T-helper 2 cell treated with Interferon-gamma antibody and Interleukin-4, amounts not matched to agents 5 μg/mL and 100 μg/mL, for 36 hours (primary cell): ENCODE measurements at regions not wholly inside any gene's neighbourhood (a gene's known extent, or its start where the extent isn't known, plus 50 kb on each side); places are given as distances from the start of the nearest gene placed in this dataset.

Experiments used
- DNase-seq: peaks from one replicate; pipeline ENCODE4 v3.0.0; 2021; ENCODE audit warnings: low spot score
- H3K27ac Mint-ChIP-seq: one replicate; pipeline ENCODE4 v1.8.0; 2021; ENCODE audit warnings: mild to moderate bottlenecking, mixed read lengths
- H3K27me3 Mint-ChIP-seq: one replicate; pipeline ENCODE4 v1.8.0; 2021; ENCODE audit warnings: low read depth, mixed read lengths
- H3K36me3 Mint-ChIP-seq: one replicate; pipeline ENCODE4 v1.8.0; 2021; ENCODE audit warnings: low read depth, mixed read lengths
- H3K4me1 Mint-ChIP-seq: one replicate; pipeline ENCODE4 v1.8.0; 2021; ENCODE audit warnings: low read depth, mixed read lengths
- H3K4me3 Mint-ChIP-seq: one replicate; pipeline ENCODE4 v1.8.0; 2022; ENCODE audit warnings: mild to moderate bottlenecking, moderate library complexity, mixed read lengths
- H3K9me3 Mint-ChIP-seq: one replicate; pipeline ENCODE4 v1.8.0; 2021; ENCODE audit warnings: mixed read lengths

GRCh38 chr2:58866946-58867345 is 625.8 kb upstream of the FANCL start:
- Mint-ChIP-seq H3K4me1 (no peaks in the 10 kb centered on the region), H3K27me3 (no peaks in the 10 kb centered on the region), H3K9me3 (no peaks in the 10 kb centered on the region), H3K4me3 (no peak overlapping the region), H3K27ac (no peak overlapping the region), H3K36me3 (no peaks in the 10 kb centered on the region)
- no peak for DNase-seq

DNA sequence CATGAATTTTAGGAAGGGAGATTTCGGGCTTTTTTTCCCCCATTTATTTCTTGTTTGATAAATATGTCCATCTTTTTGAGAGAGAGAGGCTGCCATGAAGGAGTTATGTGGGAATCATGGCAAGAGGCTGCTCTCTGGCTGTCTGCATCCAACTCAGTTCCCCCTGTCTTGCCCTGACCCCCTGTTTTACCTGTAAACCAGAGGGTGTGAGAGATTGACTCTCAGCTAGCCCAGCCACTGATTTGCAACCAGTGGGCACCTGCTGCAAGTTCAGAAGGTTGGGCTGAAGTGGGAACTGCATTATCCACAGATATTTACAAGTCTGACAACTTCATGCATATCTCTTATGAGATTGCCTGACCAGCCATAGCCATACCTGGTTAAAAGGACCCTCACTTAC is 625.4 kb upstream of the FANCL start:
- H3K27ac Mint-ChIP-seq: no peak overlapping the region
- no peak overlapping the region for H3K4me3 Mint-ChIP-seq
- H3K36me3 Mint-ChIP-seq: no peaks in the 10 kb centered on the region
- DNase-seq: no peak
- no peaks in the 10 kb centered on the region for H3K27me3 Mint-ChIP-seq
- no peaks in the 10 kb centered on the region for H3K9me3 Mint-ChIP-seq
- H3K4me1 Mint-ChIP-seq: no peaks in the 10 kb centered on the region

DNA sequence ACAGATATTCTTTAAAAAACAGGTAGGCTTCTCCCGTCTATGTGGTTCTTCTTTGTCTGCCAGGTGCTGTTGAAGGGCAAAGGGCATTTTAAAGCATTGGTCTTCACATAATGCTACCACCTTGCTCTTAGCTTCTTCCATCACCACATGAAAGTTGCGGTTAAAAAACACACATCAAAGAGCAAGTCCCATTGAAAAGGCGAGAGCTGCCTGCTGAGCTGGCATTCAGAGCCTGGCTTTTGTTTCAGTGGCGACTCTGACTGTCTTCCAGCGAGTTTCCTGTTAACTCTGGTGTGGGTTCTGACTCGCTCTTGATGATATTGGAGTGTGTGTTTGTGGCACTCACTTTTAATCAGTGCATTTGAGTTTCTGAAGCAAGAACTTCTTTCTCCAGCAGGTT is 624.9 kb upstream of the FANCL start:
- Mint-ChIP-seq H3K27ac (no peak overlapping the region), H3K36me3 (no peaks in the 10 kb centered on the region), H3K9me3 (no peaks in the 10 kb centered on the region), H3K27me3 (no peaks in the 10 kb centered on the region), H3K4me1 (no peaks in the 10 kb centered on the region), H3K4me3 (no peak overlapping the region)
- no peak for DNase-seq

DNA sequence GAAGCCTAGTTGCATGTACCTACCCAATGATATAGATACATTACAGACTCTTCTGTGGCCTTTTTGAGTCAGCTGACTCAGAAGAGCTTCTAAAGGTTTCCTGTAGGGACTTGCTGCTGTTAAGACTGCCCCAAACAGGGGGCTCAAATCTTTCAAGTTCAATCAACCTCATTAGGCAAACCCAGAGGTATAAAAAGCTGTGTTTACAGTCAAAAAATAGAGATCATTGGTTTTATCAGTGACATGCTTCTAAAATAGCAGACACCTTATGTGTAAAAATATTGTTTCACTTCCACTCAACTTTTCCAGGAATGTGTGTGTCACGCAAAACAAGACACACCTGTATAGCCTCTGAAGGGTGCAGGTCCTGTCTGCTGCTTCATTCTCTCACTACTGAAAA is 624.3 kb upstream of the FANCL start:
- no peaks in the 10 kb centered on the region for H3K27me3 Mint-ChIP-seq

GRCh38 chr2:58862244-58862643 is 621.1 kb upstream of the FANCL start:
- Mint-ChIP-seq H3K9me3 (no peaks in the 10 kb centered on the region), H3K36me3 (no peaks in the 10 kb centered on the region), H3K4me1 (no peaks in the 10 kb centered on the region), H3K4me3 (no peak overlapping the region), H3K27me3 (no peaks in the 10 kb centered on the region), H3K27ac (no peak overlapping the region)
- no peak for DNase-seq

More for the DNA sequence above, 624.3 kb upstream of the FANCL start:
- Mint-ChIP-seq H3K4me1 (no peaks in the 10 kb centered on the region), H3K27ac (no peak overlapping the region), H3K9me3 (no peaks in the 10 kb centered on the region), H3K36me3 (no peaks in the 10 kb centered on the region), H3K4me3 (no peak overlapping the region)
- no peak for DNase-seq

GRCh38 chr2:58860586-58860985 is 619.5 kb upstream of the FANCL start:
- DNase-seq: no peak
- Mint-ChIP-seq H3K36me3 (no peaks in the 10 kb centered on the region), H3K4me1 (no peaks in the 10 kb centered on the region), H3K9me3 (peaks cover 4% of the 10 kb centered on the region), H3K4me3 (no peak overlapping the region), H3K27me3 (no peaks in the 10 kb centered on the region), H3K27ac (no peak overlapping the region)

GRCh38 chr2:58856100-58856499 is 615.0 kb upstream of the FANCL start:
- DNase-seq: no peak
- no peak overlapping the region for H3K4me3 Mint-ChIP-seq
- H3K4me1 Mint-ChIP-seq: no peaks in the 10 kb centered on the region
- H3K27ac Mint-ChIP-seq: no peak overlapping the region
- H3K27me3 Mint-ChIP-seq: no peaks in the 10 kb centered on the region
- H3K36me3 Mint-ChIP-seq: no peaks in the 10 kb centered on the region
- H3K9me3 Mint-ChIP-seq: peaks cover 4% of the 10 kb centered on the region

DNA sequence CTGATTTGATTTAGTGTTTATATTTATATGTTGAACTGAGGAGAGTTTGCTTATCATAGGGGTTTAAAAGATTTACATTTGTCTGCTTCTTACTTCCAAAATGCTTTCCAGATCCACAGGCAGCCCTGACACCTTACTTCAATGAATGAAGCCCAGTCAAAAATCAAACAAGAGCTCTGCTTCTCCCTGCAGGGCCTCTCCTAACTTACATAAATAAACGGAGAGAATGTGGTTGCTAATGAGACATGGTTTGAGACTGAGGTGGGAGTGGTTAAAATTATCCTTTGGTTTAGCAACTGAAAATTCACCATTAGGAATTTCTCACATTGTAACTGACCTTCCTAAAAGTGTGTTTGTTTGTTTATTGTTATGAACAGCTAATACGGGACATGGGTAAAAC is 612.3 kb upstream of the FANCL start:
- Mint-ChIP-seq H3K9me3 (peaks cover 4% of the 10 kb centered on the region), H3K36me3 (no peaks in the 10 kb centered on the region), H3K27ac (no peak overlapping the region), H3K27me3 (no peaks in the 10 kb centered on the region), H3K4me1 (no peaks in the 10 kb centered on the region), H3K4me3 (no peak overlapping the region)
- no peak for DNase-seq

DNA sequence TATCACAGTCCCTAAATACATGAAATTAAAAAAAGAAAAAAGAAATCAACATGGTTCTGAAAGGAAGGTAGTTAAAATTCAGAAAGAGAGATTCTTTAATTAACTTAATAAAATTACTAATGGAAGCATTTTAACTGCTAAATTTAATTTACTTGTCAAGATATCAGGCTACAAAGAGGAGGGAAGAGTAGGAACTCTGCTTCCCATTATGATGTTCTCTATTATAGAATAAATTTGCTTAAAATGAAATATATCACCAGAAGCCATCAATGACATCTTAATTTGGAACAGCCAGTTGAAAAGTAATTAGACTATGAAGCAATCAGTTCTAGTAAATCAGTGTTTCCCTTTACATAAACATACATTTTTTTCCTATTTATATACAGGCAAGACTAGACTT is 611.8 kb upstream of the FANCL start:
- Mint-ChIP-seq H3K4me1 (no peaks in the 10 kb centered on the region), H3K36me3 (no peaks in the 10 kb centered on the region), H3K4me3 (no peak overlapping the region)

DNA sequence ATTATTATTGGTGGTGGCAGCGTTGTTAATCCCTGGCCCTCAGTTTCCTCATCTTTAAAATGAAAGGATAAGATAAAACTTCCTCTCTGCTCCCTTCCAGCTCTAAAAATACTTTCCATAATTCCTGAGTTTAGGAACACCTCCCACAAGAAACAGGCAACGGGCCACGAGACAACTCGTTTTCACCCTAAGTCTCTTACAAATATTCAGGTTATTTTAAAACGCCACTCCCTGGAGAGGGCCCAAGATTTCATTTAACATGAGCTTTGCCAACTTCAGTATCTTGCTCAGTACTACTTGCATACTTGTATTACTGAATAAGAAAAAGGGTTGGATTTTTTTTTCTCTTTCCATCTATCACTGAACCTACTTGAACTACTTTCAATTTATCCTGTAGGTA is 611.1 kb upstream of the FANCL start:
- Mint-ChIP-seq H3K36me3 (no peaks in the 10 kb centered on the region), H3K4me1 (no peaks in the 10 kb centered on the region), H3K9me3 (peaks cover 4% of the 10 kb centered on the region), H3K27me3 (no peaks in the 10 kb centered on the region), H3K27ac (no peak overlapping the region), H3K4me3 (no peak overlapping the region)
- DNase-seq: no peak

More for the DNA sequence above, 611.8 kb upstream of the FANCL start:
- Mint-ChIP-seq H3K9me3 (peaks cover 4% of the 10 kb centered on the region), H3K27me3 (no peaks in the 10 kb centered on the region), H3K27ac (no peak overlapping the region)
- no peak for DNase-seq

GRCh38 chr2:58851598-58851997 is 610.5 kb upstream of the FANCL start:
- no peaks in the 10 kb centered on the region for H3K27me3 Mint-ChIP-seq
- no peaks in the 10 kb centered on the region for H3K9me3 Mint-ChIP-seq
- H3K4me3 Mint-ChIP-seq: no peak overlapping the region
- no peaks in the 10 kb centered on the region for H3K4me1 Mint-ChIP-seq
- no peak for DNase-seq
- no peaks in the 10 kb centered on the region for H3K36me3 Mint-ChIP-seq
- H3K27ac Mint-ChIP-seq: no peak overlapping the region

DNA sequence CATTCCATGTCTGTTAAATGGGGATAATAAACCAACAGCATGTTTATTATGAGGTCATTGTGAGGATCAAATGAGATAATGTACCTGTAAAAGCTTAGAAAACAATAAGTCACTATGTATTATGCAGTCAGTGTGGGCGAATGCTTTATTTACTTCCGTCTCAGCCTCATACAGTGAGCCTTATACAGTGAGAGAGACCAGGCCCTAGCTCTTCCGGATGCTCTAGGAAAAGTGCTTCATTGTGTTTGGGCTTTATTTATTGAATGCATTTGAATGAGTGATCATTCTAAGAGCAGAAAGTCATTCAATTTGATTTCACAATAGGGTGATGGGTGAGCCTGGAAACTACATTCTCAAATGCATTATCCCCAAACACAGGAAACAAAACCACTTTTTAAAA is 603.9 kb upstream of the FANCL start:
- no peaks in the 10 kb centered on the region for H3K36me3 Mint-ChIP-seq
- no peaks in the 10 kb centered on the region for H3K4me1 Mint-ChIP-seq
- no peak overlapping the region for H3K27ac Mint-ChIP-seq
- H3K27me3 Mint-ChIP-seq: no peaks in the 10 kb centered on the region
- DNase-seq: no peak
- H3K4me3 Mint-ChIP-seq: no peak overlapping the region
- no peaks in the 10 kb centered on the region for H3K9me3 Mint-ChIP-seq

- no peak for DNase-seq
- Mint-ChIP-seq H3K36me3 (no peaks in the 10 kb centered on the region), H3K27me3 (no peaks in the 10 kb centered on the region), H3K4me1 (no peaks in the 10 kb centered on the region), H3K27ac (no peak overlapping the region), H3K4me3 (no peak overlapping the region), H3K9me3 (no peaks in the 10 kb centered on the region)
These were observed 601.5 kb upstream of the FANCL start for GRCh38 chr2:58842501-58843155.

DNA sequence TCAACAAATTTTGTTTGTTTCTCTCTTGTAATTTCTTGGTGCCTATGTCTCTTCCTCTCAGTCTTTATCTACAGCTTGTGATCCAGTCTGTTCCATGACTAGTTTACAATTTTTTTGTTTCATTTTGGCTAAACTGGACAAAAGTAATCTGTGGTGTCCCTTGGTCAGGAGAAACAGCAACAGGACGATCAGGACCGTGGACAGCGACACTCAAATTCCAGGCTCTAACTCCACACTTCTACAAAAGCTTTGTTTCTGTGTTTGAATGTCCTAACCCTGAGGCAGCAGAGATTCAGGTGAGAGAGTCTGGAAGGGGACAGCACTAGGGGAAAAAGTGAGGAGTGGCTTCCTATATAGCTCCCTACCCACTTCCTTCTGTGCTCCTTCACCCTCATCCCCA is 593.3 kb upstream of the FANCL start:
- Mint-ChIP-seq H3K9me3 (peaks cover 6% of the 10 kb centered on the region), H3K27ac (no peak overlapping the region), H3K4me1 (no peaks in the 10 kb centered on the region), H3K27me3 (no peaks in the 10 kb centered on the region), H3K36me3 (no peaks in the 10 kb centered on the region), H3K4me3 (no peak overlapping the region)
- DNase-seq: no peak

- Mint-ChIP-seq H3K4me1 (no peaks in the 10 kb centered on the region), H3K27me3 (no peaks in the 10 kb centered on the region)
- no peak for DNase-seq
These were observed 585.7 kb upstream of the FANCL start for GRCh38 chr2:58826795-58827194.

More at GRCh38 chr2:58826795-58827194, 585.7 kb upstream of the FANCL start:
- Mint-ChIP-seq H3K4me3 (no peak overlapping the region), H3K9me3 (peaks cover 30% of the 10 kb centered on the region), H3K36me3 (no peaks in the 10 kb centered on the region), H3K27ac (no peak overlapping the region)
